Gastroesophageal sphincter (tissue), 3 donors: ENCODE measurements at regions not wholly inside any gene's neighbourhood (a gene's known extent, or its start where the extent isn't known, plus 50 kb on each side); places are given as distances from the start of the nearest gene placed in this dataset.

Experiments
- CTCF ChIP-seq, 4 experiments: fragments of 200-600 bp in 2 of 4; fragments of 450-650 bp in 2 of 4; sonication (generic) in 1 of 4; IDR thresholded peaks; one replicate each; pipeline ENCODE4 v1.5.1; 2017 to 2019; ENCODE audit warnings: antibody characterized with exemption in 4 of 4, mild to moderate bottlenecking in 2 of 4, moderate library complexity in 2 of 4
- EP300 ChIP-seq: sonication (generic); formaldehyde crosslinking; IDR thresholded peaks from one replicate; pipeline ENCODE4 v1.6.1; 2017; ENCODE audit warnings: antibody characterized with exemption, mild to moderate bottlenecking
- POLR2A ChIP-seq, 2 donors: fragments of 450-650 bp; IDR thresholded peaks; one replicate each; pipeline ENCODE4 v1.6.1; 2017; ENCODE audit warnings: antibody characterized with exemption in 2 of 2, mild to moderate bottlenecking in 2 of 2, moderate library complexity in 1 of 2
- POLR2AphosphoS5 ChIP-seq: sonication (generic); formaldehyde crosslinking; IDR thresholded peaks from one replicate; pipeline ENCODE4 v1.6.1; 2017; ENCODE audit warnings: antibody characterized with exemption

DNA sequence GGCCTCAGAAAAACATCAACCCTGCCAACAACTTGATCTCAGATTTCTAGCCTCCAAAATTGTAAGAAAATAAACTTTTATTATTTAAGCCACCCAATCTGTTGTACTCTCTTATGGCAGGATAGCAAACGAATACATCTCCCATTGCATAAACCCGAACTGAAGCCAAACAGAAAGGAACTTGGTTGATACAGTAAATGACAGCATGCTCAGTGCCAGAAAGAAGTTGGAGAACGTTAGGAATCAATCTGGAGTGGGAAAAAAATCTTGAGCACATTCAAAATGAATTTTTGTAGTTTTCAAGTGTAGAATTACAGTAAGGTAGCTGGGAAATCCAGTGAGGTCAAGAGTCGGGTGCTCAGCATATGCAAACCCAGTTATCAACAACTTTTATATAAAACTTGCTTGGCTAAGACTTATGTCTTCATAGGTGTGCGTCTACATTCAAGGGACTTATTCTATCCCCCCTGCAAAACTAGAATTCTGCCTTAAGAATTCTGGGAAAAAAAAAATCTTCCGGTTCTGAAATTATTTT, 157.5 kb upstream of the ANKRD50 start:
- no peak for TF ChIP-seq POLR2AphosphoS5
- no peak for TF ChIP-seq EP300
- no peak for TF ChIP-seq POLR2A (IDR thresholded peaks at IDR 0.05)
- no peak for TF ChIP-seq CTCF (IDR thresholded peaks at IDR 0.05)
